COLO829 (cell line): ENCODE measurements at regions not wholly inside any gene's neighbourhood (a gene's known extent, or its start where the extent isn't known, plus 50 kb on each side); places are given as distances from the start of the nearest gene placed in this dataset.
A peak's percentile ranks its signal among the peaks of the same experiment; 100 is the strongest.
"Not testable (repeated sequence)": the region's sequence is repeated elsewhere in the genome, so short reads cannot be mapped to it uniquely, and the experiment has no call there.

Experiments used
- DNase-seq: peaks from one replicate; pipeline ENCODE4 v3.0.0; 2012; ENCODE audit warnings: low spot score

DNA sequence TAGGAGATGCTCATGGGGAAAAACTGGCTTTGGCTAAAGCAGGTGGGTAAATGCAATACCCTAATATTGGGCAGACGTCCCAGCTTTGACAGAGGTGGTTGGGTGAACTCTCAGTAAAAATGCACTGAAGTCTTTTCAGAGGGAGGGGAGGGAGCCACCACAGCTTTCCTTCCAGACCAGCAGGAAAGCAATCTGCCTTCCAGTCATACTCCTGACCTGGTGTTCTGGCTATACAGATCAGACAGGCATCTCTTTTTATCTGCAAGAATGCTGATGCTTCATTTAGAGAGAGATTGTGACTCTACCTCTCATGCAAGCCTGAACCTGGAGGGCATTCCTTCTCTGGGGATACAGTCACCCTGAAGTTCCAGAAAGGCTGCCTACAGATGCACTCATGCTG lies 52.6 kb upstream of the ICA1 start:
- DNase-seq = no peak

DNA sequence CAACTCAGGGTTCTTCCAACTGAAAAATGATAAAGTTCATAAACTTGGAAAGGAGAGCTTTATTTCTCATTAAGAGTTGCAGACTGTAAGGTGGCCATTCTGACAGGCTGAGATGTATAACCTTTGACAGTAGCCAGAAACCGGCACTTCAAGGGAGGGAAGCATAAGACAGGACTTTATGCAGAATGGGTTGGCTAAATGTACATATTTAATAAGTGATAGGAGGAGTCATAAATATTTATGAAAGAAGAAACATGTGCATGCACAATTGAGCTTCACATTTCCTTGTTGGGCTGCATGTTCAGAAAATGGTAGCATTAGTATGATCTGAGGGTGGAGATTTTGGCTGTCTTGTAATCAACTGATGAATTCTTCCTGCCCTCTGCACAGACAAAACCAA lies 57.1 kb upstream of the ICA1 start:
- no peak for DNase-seq

DNA sequence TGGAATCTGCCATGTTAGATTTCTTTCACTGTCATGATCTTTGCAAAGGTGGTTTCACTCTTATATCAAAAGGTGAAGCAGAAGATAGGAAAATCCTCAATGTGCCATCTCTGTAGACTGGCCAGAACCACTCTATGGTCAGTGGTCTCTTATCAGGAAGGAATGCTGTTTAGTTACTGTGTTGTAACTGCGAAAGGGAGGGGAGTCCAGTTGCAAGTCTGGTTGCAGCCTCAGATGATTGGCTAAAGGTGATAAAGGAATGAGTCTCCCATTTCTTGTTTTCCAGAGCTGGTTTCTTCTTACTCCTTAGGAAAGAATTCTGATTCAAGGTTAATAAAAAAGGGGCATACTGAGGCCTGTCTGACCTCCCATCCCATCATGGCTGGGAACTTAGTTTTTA lies 58.2 kb upstream of the ICA1 start:
- no peak for DNase-seq

GRCh38 chr7:8321312-8321711 lies 59.3 kb upstream of the ICA1 start:
- no peak for DNase-seq

DNA sequence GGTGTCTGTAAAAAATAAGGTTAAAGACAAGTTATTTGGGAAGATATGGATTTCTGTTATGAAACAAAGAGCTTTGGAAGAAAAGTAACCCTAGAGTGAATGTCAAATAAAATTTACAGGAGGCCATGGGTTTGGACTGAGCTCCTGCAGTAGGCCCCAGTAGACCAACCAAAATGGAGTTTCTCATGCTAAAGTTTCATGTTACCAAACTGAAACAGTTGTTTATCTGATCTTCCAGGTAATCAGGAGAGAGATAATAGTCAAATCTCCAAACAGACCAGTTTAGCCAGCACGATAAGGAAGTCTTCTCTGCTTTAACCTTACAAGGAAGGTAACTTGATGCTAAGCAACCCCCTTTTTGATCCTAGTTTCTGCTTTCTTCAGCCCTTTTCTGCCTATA lies 60.7 kb upstream of the ICA1 start:
- DNase-seq = no peak

DNA sequence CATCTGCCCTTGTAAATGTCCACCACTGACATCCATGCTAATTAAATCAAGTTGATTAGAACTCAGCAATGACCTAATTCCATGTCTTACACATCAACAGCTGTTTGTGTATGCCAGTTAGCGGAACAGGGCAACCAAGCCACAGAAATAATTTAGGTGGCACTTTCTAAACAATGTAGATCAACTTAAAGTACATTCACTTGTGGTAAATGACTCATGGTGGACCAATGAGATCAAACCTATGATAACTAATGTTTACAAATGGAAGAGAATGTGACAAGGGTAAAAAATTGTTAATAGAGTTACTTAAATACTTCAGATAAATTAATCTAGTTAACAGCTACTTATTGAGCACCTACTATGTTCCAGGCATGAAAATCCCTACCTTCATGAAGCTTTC lies 63.1 kb upstream of the ICA1 start:
- peak; percentile 19 for DNase-seq

- no peak for DNase-seq
Observed at GRCh38 chr7:8327199-8327598, 65.2 kb upstream of the ICA1 start.

DNA sequence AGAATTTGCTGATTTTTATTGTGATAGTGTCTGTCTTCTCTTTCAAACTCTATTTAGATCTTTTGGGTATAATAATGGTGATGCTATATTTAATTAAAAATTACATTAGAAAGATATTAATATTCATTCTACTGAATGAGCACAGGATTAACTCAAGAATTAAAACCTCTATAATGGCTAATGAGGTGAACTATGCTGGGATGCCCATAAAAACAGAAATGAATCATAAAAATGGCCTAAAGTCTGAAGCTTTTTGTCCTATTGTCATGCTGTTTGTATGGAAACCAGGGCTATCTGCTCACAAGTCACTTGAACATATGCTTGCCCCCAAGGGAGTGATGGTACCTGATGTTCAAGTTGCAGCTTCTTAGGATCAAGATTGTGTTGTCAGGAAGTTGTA lies 76.2 kb upstream of the ICA1 start:
- DNase-seq = no peak

- no peak for DNase-seq
Observed at GRCh38 chr7:8343556-8343955, 81.6 kb upstream of the ICA1 start.

- DNase-seq = not testable (repeated sequence)
Observed at GRCh38 chr7:8347395-8347794, 85.4 kb upstream of the ICA1 start.

DNA sequence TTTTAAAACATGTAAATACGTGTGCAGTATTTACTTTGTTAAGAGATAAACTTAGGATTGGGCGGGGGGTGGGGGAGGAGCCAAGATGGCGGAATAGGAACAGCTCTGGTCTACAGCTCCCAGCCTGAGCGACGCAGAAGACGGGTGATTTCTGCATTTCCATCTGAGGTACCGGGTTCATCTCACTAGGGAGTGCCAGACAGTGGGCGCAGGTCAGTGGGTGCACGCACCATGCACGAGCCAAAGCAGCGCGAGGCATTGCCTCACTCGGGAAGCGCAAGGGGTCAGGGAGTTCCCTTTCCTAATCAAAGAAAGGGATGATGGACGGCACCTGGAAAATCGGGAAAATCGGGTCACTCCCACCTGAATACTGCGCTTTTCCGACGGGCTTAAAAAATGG lies 81.8 kb upstream of the NXPH1 start:
- not testable (repeated sequence) for DNase-seq

DNA sequence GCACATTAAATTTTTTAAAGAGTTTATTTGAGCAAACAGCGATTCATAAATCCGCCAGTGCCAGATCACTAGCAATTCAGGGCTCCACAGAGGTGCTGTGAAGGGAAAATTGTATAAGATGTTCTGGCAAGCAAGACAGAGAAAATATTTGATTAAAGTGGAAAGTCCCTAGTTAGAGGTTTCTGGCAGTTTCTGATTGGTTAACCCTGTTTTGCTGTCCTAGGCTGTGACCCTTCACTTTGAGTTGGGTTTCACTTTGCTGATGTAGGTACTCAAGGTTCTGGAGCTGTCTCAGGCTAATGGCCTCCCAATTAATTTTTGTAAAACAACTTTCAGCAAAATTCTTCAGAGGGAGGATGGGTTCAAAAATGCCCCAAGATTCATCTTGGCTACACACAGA lies 79.4 kb upstream of the NXPH1 start:
- no peak for DNase-seq

- DNase-seq = no peak
Observed at GRCh38 chr7:8354503-8354902, 78.9 kb upstream of the NXPH1 start.

DNA sequence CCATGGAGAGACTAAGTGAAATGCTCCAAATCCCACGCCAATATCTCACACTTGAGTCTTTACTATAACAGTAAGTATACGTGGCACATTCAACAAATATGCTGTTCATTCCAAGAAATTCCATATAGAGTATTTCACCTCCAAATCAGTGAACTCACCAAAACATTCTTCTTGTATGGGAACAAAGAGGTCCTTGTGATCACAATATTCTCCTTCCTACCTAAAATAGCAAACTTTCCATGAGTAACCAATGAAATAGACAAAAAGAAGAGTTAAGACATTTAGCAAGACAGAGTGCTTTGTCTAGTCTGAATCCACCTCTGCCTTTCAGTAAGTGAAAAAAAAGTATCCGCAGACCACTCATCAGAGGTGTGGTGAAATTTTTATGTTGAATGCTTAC lies 77.3 kb upstream of the NXPH1 start:
- DNase-seq = peak; percentile 69

DNA sequence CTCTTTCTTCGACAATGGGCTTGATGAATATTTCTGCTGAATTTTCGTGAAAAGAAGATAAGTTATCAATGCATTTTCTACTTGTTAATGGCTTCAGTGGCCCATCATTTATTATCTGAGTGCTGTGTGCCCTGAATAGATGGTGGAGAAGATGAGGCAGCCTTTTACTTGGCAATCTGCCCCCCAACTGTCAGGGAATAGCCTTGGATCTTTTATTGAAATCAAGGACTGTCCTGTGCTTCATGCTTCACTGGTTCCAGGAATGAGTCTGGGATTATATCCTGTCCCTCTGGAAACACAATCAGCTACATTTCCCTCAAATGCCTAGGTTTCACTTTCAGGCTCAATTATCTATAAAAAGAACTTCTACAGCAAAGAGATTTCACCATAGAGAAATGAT lies 75.9 kb upstream of the NXPH1 start:
- no peak for DNase-seq

- DNase-seq = no peak
Observed at GRCh38 chr7:8360564-8361153, 72.8 kb upstream of the NXPH1 start.

GRCh38 chr7:8362723-8363369 lies 70.6 kb upstream of the NXPH1 start:
- no peak for DNase-seq

- DNase-seq = no peak
Observed at GRCh38 chr7:8363407-8364015, 69.9 kb upstream of the NXPH1 start.

DNA sequence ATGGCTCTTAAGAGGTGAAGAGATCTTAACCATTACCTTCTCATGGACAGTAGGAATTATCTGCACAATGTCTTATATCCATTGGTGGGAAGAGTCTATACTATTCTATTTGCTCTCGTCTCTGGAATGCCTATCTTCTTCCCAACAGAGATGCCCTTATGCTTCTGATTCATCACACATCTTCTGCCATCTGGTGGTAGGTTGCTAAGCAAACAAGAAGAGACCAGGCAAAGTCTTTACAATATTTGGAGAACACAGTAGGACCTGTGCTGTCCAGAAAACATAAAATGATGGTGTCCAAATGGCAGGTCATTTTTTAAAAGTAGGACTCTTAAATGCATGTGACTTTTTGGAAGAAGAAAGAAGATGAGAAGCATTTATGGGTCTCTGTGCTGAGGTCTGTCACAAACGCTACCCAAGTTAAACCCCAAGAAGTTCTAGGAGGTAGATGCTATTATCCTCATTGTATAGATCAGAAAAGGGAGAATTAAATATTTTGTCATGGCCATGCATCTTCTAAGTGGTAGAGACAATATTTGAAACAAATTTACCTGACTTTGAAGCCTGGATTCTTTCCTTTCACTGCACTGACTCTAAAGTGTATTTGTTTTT lies 67.8 kb upstream of the NXPH1 start:
- DNase-seq = peak; percentile 42

DNA sequence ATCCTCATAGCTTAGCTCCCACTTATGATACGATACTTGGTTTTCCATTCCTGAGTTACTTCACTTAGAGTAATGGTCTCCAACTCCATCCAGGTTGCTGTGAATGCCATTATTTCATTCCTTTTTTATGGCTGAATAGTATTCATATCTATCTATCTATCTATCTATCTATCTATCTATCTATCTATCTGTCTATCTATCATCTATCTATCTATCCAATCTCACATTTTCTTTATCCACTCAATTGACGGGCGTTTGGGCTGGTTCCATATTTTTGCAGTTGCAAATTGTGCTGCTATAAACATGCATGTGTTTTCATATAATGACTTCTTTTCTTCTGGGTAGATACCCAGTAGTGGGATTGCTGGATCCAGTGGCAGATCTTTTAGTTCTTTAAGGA lies 65.4 kb upstream of the NXPH1 start:
- DNase-seq = not testable (repeated sequence)

GRCh38 chr7:8371742-8372141 lies 61.7 kb upstream of the NXPH1 start:
- no peak for DNase-seq

- DNase-seq = no peak
Observed at GRCh38 chr7:8373851-8374250, 59.6 kb upstream of the NXPH1 start.

DNA sequence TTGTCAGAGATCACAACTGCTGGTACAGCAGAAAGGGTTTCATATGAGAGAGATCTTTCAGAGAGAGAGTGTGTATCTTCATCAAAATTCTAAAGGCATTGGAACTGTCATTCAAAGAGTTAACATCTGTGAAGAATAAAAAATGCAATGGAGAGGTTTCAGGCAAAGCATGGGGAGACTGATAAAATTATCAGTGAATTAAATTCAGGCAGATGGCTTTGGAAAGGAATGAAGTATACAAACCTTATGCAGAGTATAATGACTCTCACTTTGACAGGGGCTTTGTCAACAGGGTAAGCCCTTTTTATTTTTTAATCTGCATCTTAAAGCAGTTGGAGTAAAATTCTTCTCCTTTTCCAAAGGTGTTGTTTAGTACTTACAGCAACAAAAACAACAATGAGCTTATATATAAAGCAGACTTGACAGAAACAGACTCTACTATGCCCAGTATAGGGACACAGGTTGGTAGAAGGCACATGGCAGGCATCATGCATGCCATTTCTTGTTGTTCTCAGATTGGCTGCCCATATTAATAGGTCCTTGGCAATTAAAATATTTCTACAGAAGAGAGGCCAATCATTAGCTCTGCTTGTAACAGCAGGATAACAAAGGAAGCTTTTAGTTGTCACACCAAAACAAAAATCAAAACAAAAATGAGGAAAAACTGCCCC lies 54.9 kb upstream of the NXPH1 start:
- no peak for DNase-seq
